ENCODE measurements at regions not wholly inside any gene's neighbourhood (a gene's known extent, or its start where the extent isn't known, plus 50 kb on each side); places are given as distances from the start of the nearest gene placed in this dataset.
"Not testable (repeated sequence)": the region's sequence is repeated elsewhere in the genome, so short reads cannot be mapped to it uniquely, and the experiment has no call there.

- in situ Hi-C loops (cut with HindIII; ENCODE audit: low pct_unique_long_range_greater_than_20kb, low sequenced_read_pairs) = no loop called here
- DNase-seq (ENCODE audit: low read depth) = no peak
Measured at GRCh38 chr7:24388212-24388611, 104.2 kb downstream of the NPY start.

- in situ Hi-C loops (cut with HindIII; ENCODE audit: low pct_unique_long_range_greater_than_20kb, low sequenced_read_pairs) = no loop called here
- no peak for DNase-seq (ENCODE audit: low read depth)
Measured at GRCh38 chr7:24390376-24391157, 106.6 kb downstream of the NPY start.

GRCh38 chr7:24392774-24393173 is 108.8 kb downstream of the NPY start:
- in situ Hi-C loops (cut with HindIII; ENCODE audit: low pct_unique_long_range_greater_than_20kb, low sequenced_read_pairs) = no loop called here
- DNase-seq (ENCODE audit: low read depth) = no peak

- no peak for DNase-seq (ENCODE audit: low read depth)
- in situ Hi-C loops (cut with HindIII; ENCODE audit: low pct_unique_long_range_greater_than_20kb, low sequenced_read_pairs) = no loop called here
Measured at GRCh38 chr7:24395512-24395911, 111.5 kb downstream of the NPY start.

- in situ Hi-C loops (cut with HindIII; ENCODE audit: low pct_unique_long_range_greater_than_20kb, low sequenced_read_pairs); DNase-seq (ENCODE audit: low read depth): not testable (repeated sequence)
Measured at GRCh38 chr7:24396387-24396786, 112.4 kb downstream of the NPY start.

- peak; percentile 51 for DNase-seq (ENCODE audit: low read depth)
- in situ Hi-C loops (cut with HindIII; ENCODE audit: low pct_unique_long_range_greater_than_20kb, low sequenced_read_pairs) = no loop called here
Measured at GRCh38 chr7:24401628-24402593, 117.9 kb downstream of the NPY start.

GRCh38 chr7:24402655-24403054 is 118.7 kb downstream of the NPY start:
- DNase-seq (ENCODE audit: low read depth) = no peak
- in situ Hi-C loops (cut with HindIII; ENCODE audit: low pct_unique_long_range_greater_than_20kb, low sequenced_read_pairs) = no loop called here

- in situ Hi-C loops (cut with HindIII; ENCODE audit: low pct_unique_long_range_greater_than_20kb, low sequenced_read_pairs) = no loop called here
- no peak for DNase-seq (ENCODE audit: low read depth)
Measured at GRCh38 chr7:24403557-24403956, 119.6 kb downstream of the NPY start.

GRCh38 chr7:24404315-24404714 is 120.3 kb downstream of the NPY start:
- in situ Hi-C loops (cut with HindIII; ENCODE audit: low pct_unique_long_range_greater_than_20kb, low sequenced_read_pairs) = no loop called here
- DNase-seq (ENCODE audit: low read depth) = no peak

- in situ Hi-C loops (cut with HindIII; ENCODE audit: low pct_unique_long_range_greater_than_20kb, low sequenced_read_pairs) = no loop called here
- DNase-seq (ENCODE audit: low read depth) = no peak
Measured at GRCh38 chr7:24405002-24405401, 121.0 kb downstream of the NPY start.

GRCh38 chr7:24406053-24406788 is 122.2 kb downstream of the NPY start:
- in situ Hi-C loops (cut with HindIII; ENCODE audit: low pct_unique_long_range_greater_than_20kb, low sequenced_read_pairs) = no loop called here
- DNase-seq (ENCODE audit: low read depth) = no peak

- in situ Hi-C loops (cut with HindIII; ENCODE audit: low pct_unique_long_range_greater_than_20kb, low sequenced_read_pairs) = no loop called here
- no peak for DNase-seq (ENCODE audit: low read depth)
Measured at GRCh38 chr7:24406789-24407299, 122.9 kb downstream of the NPY start.

- in situ Hi-C loops (cut with HindIII; ENCODE audit: low pct_unique_long_range_greater_than_20kb, low sequenced_read_pairs) = no loop called here
- no peak for DNase-seq (ENCODE audit: low read depth)
Measured at GRCh38 chr7:24407965-24408364, 124.0 kb downstream of the NPY start.

- DNase-seq (ENCODE audit: low read depth) = no peak
- in situ Hi-C loops (cut with HindIII; ENCODE audit: low pct_unique_long_range_greater_than_20kb, low sequenced_read_pairs) = no loop called here
Measured at GRCh38 chr7:24408798-24409430, 124.9 kb downstream of the NPY start.

GRCh38 chr7:24409431-24410024 is 125.5 kb downstream of the NPY start:
- DNase-seq (ENCODE audit: low read depth) = no peak
- in situ Hi-C loops (cut with HindIII; ENCODE audit: low pct_unique_long_range_greater_than_20kb, low sequenced_read_pairs) = no loop called here

- no peak for DNase-seq (ENCODE audit: low read depth)
- in situ Hi-C loops (cut with HindIII; ENCODE audit: low pct_unique_long_range_greater_than_20kb, low sequenced_read_pairs) = no loop called here
Measured at GRCh38 chr7:24411226-24411625, 127.2 kb downstream of the NPY start.

GRCh38 chr7:24417526-24418120 is 133.6 kb downstream of the NPY start:
- in situ Hi-C loops (cut with HindIII; ENCODE audit: low pct_unique_long_range_greater_than_20kb, low sequenced_read_pairs) = no loop called here
- no peak for DNase-seq (ENCODE audit: low read depth)
